SK-N-SH (cell line): ENCODE measurements at regions not wholly inside any gene's neighbourhood (a gene's known extent, or its start where the extent isn't known, plus 50 kb on each side); places are given as distances from the start of the nearest gene placed in this dataset.

ENCODE experiments used
- CTCF ChIA-PET: fragments of 300-600, 350-600 bp; formaldehyde crosslinking; extraction: SDS; loops from one replicate; lab custom pipeline; 2021; lab: Yijun Ruan, JAX
- POLR2A ChIA-PET: fragments of 350-600 bp; sonication (Branson Sonifier 250); formaldehyde crosslinking; extraction: SDS; loops from one replicate; lab custom pipeline; 2020; ENCODE audit warnings: antibody characterized with exemption, inconsistent platforms; lab: Yijun Ruan, JAX
- DNase-seq: peaks from one replicate; pipeline ENCODE4 v3.0.0; 2012
- H2AFZ ChIP-seq: fragments of 200-600 bp; sonication (generic); 2 replicates; pipeline ENCODE4 v1.8.1; 2016; ENCODE audit warnings: antibody characterized with exemption, mild to moderate bottlenecking, low read depth
- H3F3A ChIP-seq: fragments of 200-600 bp; sonication (generic); replicated peaks from 2 replicates; pipeline ENCODE3; 2016; ENCODE audit warnings: antibody characterized with exemption, mild to moderate bottlenecking; ENCODE audit not compliant: insufficient read depth
- H3K27ac ChIP-seq, 2 experiments: fragments of 200-500 bp in 1 of 2; fragments of 200-600 bp in 1 of 2; sonication (Bioruptor generic) in 1 of 2; sonication (generic), shearing (Covaris generic) in 1 of 2; 2 replicates each; pipeline versions ENCODE4 v1.5.1 to v1.6.1; 2014 to 2016; ENCODE audit warnings: low read depth in 2 of 2, inconsistent platforms in 1 of 2, low read length in 1 of 2, mild to moderate bottlenecking in 1 of 2, mixed read lengths in 1 of 2
- H3K27me3 ChIP-seq: fragments of 200-600 bp; sonication (generic), shearing (Covaris generic); 2 replicates; pipeline ENCODE4 v1.6.1; 2016; ENCODE audit warnings: mixed run types; ENCODE audit not compliant: insufficient read depth
- H3K36me3 ChIP-seq, 2 experiments: fragments of 200-500 bp in 1 of 2; fragments of 200-600 bp in 1 of 2; sonication (Bioruptor generic) in 1 of 2; sonication (generic) in 1 of 2; replicated peaks in 1 of 2; 2 replicates each; pipeline versions ENCODE3 to v1.5.1; 2014 to 2016; ENCODE audit warnings: low read length in 1 of 2, mild to moderate bottlenecking in 1 of 2; ENCODE audit not compliant: insufficient read depth in 2 of 2, control insufficient read depth in 1 of 2
- H3K4me1 ChIP-seq, 2 experiments: fragments of 200-500 bp in 1 of 2; fragments of 200-600 bp in 1 of 2; sonication (Bioruptor generic) in 1 of 2; sonication (generic), shearing (Covaris generic) in 1 of 2; 2 replicates each; pipeline versions ENCODE4 v1.5.1 to v1.6.1; 2014 to 2016; ENCODE audit warnings: low read depth in 1 of 2, low read length in 1 of 2, mixed run types in 1 of 2; ENCODE audit not compliant: insufficient read depth in 2 of 2, control insufficient read depth in 1 of 2
- H3K4me2 ChIP-seq: fragments of 200-600 bp; sonication (generic), shearing (Covaris generic); 2 replicates; pipeline ENCODE4 v1.6.1; 2017; ENCODE audit warnings: mixed run types
- H3K4me3 ChIP-seq, 2 experiments: fragments of 200-500 bp in 1 of 2; fragments of 200-600 bp in 1 of 2; sonication (Bioruptor generic) in 1 of 2; sonication (generic), shearing (Covaris generic) in 1 of 2; 2 replicates each; pipeline versions ENCODE4 v1.5.1 to v1.8.1; 2014 to 2016; ENCODE audit warnings: low read depth in 2 of 2, inconsistent platforms in 1 of 2, low read length in 1 of 2, mild to moderate bottlenecking in 1 of 2, mixed read lengths in 1 of 2, moderate library complexity in 1 of 2
- H3K79me2 ChIP-seq: fragments of 200-600 bp; sonication (generic); 2 replicates; pipeline ENCODE4 v1.8.1; 2017; ENCODE audit warnings: mild to moderate bottlenecking; ENCODE audit not compliant: insufficient read depth
- H3K9ac ChIP-seq: fragments of 200-600 bp; sonication (generic); 2 replicates; pipeline ENCODE4 v1.6.1; 2017; ENCODE audit warnings: mixed run types
- H3K9me2 ChIP-seq: fragments of 200-600 bp; sonication (generic); 2 replicates; pipeline ENCODE4 v1.6.1; 2017; ENCODE audit warnings: mixed run types
- H3K9me3 ChIP-seq: fragments of 200-600 bp; sonication (generic); 2 replicates; pipeline ENCODE4 v1.6.1; 2017; ENCODE audit warnings: mixed run types, mild to moderate bottlenecking, moderate library complexity
- H4K20me1 ChIP-seq: fragments of 200-600 bp; sonication (generic); 2 replicates; pipeline ENCODE4 v1.6.1; 2017; ENCODE audit warnings: mild to moderate bottlenecking, mixed run types; ENCODE audit not compliant: insufficient read depth
- CHD2 ChIP-seq: fragments of 150-350 bp; IDR thresholded peaks from 2 replicates; pipeline ENCODE4 v1.6.1; 2018; ENCODE audit warnings: low read length; ENCODE audit not compliant: partially characterized antibody
- ELF1 ChIP-seq: IDR thresholded peaks from 2 replicates; pipeline ENCODE4 v1.4.0; 2012
- EZH2phosphoT487 ChIP-seq: fragments of 200-600 bp; sonication (generic); IDR thresholded peaks from 2 replicates; pipeline ENCODE4 v1.6.1; 2017; ENCODE audit warnings: low read depth, mixed run types, mild to moderate bottlenecking, antibody characterized with exemption, moderate library complexity, borderline replicate concordance
- FOSL2 ChIP-seq: IDR thresholded peaks from 2 replicates; pipeline ENCODE4 v1.4.0; 2012; ENCODE audit warnings: low read depth, mild to moderate bottlenecking, moderate library complexity, borderline replicate concordance
- FOXJ3 ChIP-seq: sonication (generic); formaldehyde crosslinking; IDR thresholded peaks from 2 replicates; pipeline ENCODE4 v1.5.1; 2020; ENCODE audit warnings: mild to moderate bottlenecking, missing genetic modification reagents
- GATA2 ChIP-seq: sonication (generic); formaldehyde crosslinking; IDR thresholded peaks from 2 replicates; pipeline ENCODE4 v1.5.0; 2020; ENCODE audit warnings: mild to moderate bottlenecking, missing genetic modification reagents
- JUND ChIP-seq: IDR thresholded peaks from 2 replicates; pipeline ENCODE4 v1.4.0; 2012
- NFIC ChIP-seq: IDR thresholded peaks from 2 replicates; pipeline ENCODE4 v1.4.0; 2012; ENCODE audit warnings: borderline replicate concordance
- POLR2AphosphoS5 ChIP-seq: IDR thresholded peaks from 2 replicates; pipeline ENCODE4 v1.6.1; 2012; ENCODE audit warnings: low read depth, low read length
- RAD21 ChIP-seq: IDR thresholded peaks from 2 replicates; pipeline ENCODE4 v1.6.1; 2012; ENCODE audit warnings: mild to moderate bottlenecking, low read length
- RFX5 ChIP-seq: IDR thresholded peaks from 2 replicates; pipeline ENCODE4 v1.6.1; 2012; ENCODE audit warnings: mild to moderate bottlenecking, improper control_type of control experiment, low read length
- RXRA ChIP-seq: IDR thresholded peaks from 2 replicates; pipeline ENCODE4 v1.4.0; 2012; ENCODE audit warnings: low read depth, mild to moderate bottlenecking, borderline replicate concordance
- SIN3A ChIP-seq: IDR thresholded peaks from 2 replicates; pipeline ENCODE4 v1.6.1; 2012; ENCODE audit warnings: low read depth, mild to moderate bottlenecking, low read length, moderate library complexity, borderline replicate concordance
- TAF1 ChIP-seq: IDR thresholded peaks from 2 replicates; pipeline ENCODE4 v1.6.1; 2012; ENCODE audit warnings: low read depth, mild to moderate bottlenecking, low read length, moderate library complexity, borderline replicate concordance
- TCF12 ChIP-seq: IDR thresholded peaks from 2 replicates; pipeline ENCODE4 v1.4.0; 2012
- YY1 ChIP-seq: IDR thresholded peaks from 2 replicates; pipeline ENCODE4 v1.4.0; 2012; ENCODE audit warnings: low read depth, mild to moderate bottlenecking
- WGBS: methylation state at CpG from one replicate; pipeline ENCODE4 v1.1.6; 2017; ENCODE audit warnings: low lambda C conversion rate; 5-methylcytosine and 5-hydroxymethylcytosine counted together
- TF ChIP-seq, protein P1 (sequence below): IDR thresholded peaks from 2 replicates; pipeline ENCODE4 v1.4.0; 2012; ENCODE audit warnings: low read depth, borderline replicate concordance
- TF ChIP-seq, protein P2 (sequence below): IDR thresholded peaks from 2 replicates; pipeline ENCODE4; 2012
- TF ChIP-seq, protein P3 (sequence below): fragments of 200-600 bp; sonication (generic); IDR thresholded peaks from 2 replicates; pipeline ENCODE4 v1.6.1; 2017; ENCODE audit warnings: antibody characterized with exemption, mild to moderate bottlenecking, moderate library complexity
- TF ChIP-seq, protein P4 (sequence below): fragments of 150-350 bp; IDR thresholded peaks from 2 replicates; pipeline ENCODE4 v1.6.1; 2016; ENCODE audit warnings: mild to moderate bottlenecking, low read depth, low read length

DNA sequence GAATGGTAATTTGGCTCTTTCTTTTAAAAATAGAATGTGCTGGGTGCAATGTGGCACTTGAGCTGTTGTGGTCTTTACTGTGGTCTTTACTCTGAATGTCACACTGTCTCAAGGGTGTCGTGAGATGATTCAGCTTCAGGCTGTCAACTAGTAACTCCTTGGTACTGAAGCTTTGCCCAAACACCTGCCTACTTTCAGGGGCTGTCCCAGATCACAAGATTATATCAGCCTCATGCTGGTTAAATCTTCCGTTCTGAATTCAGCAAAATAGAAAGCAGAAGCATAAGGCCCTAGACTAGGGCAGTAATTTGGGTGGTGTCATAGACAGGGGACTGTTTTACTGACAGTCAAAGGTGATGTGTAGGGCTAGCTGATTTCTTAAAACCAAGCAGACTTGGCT, 110.9 kb downstream of the BAMBI start:
- H3K9ac ChIP-seq, result no peak overlapping the region
- H3K4me1 ChIP-seq, result peaks cover 0 to 4% of the 10 kb centered on the region in 2 experiments; a peak in 1 of 4 replicates
- ChIA-PET POLR2A (no interaction called here), CTCF (no interaction called here)
- no peak for DNase-seq
- H3K27me3 ChIP-seq, result peaks cover 10% of the 10 kb centered on the region; the same call in 1 of the 2 replicates
- H2AFZ ChIP-seq, result no peak overlapping the region
- H4K20me1 ChIP-seq, result no peaks in the 10 kb centered on the region
- H3K27ac ChIP-seq, result no peak overlapping the region
- H3K36me3 ChIP-seq, result no peaks in the 10 kb centered on the region
- H3F3A ChIP-seq, result no peaks in the 10 kb centered on the region
- no peak overlapping the region for H3K4me2 ChIP-seq
- 21% methylated on average over 2 of the region's 2 CpGs for WGBS
- TF ChIP-seq RAD21 (no peak), ELF1 (no peak), EZH2phosphoT487 (no peak), JUND (no peak), FOSL2 (no peak), TCF12 (no peak), CHD2 (no peak), NFIC (no peak), TAF1 (no peak)
- TF ChIP-seq, protein P1, sequence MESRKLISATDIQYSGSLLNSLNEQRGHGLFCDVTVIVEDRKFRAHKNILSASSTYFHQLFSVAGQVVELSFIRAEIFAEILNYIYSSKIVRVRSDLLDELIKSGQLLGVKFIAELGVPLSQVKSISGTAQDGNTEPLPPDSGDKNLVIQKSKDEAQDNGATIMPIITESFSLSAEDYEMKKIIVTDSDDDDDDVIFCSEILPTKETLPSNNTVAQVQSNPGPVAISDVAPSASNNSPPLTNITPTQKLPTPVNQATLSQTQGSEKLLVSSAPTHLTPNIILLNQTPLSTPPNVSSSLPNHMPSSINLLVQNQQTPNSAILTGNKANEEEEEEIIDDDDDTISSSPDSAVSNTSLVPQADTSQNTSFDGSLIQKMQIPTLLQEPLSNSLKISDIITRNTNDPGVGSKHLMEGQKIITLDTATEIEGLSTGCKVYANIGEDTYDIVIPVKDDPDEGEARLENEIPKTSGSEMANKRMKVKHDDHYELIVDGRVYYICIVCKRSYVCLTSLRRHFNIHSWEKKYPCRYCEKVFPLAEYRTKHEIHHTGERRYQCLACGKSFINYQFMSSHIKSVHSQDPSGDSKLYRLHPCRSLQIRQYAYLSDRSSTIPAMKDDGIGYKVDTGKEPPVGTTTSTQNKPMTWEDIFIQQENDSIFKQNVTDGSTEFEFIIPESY, result no peak
- H3K79me2 ChIP-seq, result no peaks in the 10 kb centered on the region
- H3K4me3 ChIP-seq, result no peak overlapping the region
- H3K9me2 ChIP-seq, result no peaks in the 10 kb centered on the region
- H3K9me3 ChIP-seq, result no peaks in the 10 kb centered on the region

DNA sequence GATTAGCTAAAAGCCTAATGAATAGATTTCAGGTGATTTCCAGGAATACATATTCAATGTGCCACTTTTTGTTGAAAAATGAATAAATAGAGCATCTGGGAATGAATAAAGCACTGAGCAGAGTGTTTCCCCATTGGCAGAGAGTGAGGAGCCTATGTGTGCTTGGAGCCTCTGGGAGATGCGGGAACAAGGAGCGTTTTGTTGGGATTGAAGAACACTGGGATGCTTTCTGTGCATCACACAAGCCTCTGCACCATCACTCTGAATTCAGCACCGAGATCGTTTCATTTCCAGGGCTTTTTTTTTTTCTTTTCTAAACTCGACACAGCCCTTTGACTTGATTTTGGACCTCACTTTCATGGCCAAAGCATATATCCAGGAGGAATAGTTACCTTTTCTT, 111.4 kb downstream of the BAMBI start:
- H3F3A ChIP-seq, result no peaks in the 10 kb centered on the region
- ChIA-PET CTCF (interaction anchor here (1.0 kb wide), 1 partner anchor 15 kb away, joined by 3 read pairs; no protein-coding TSS in a partner anchor), POLR2A (no interaction called here)
- no peak overlapping the region for H3K4me3 ChIP-seq
- no peaks in the 10 kb centered on the region for H3K36me3 ChIP-seq
- no peak overlapping the region for H2AFZ ChIP-seq
- H3K4me2 ChIP-seq, result no peak overlapping the region
- no peak overlapping the region for H3K9ac ChIP-seq
- no peak overlapping the region for H3K27ac ChIP-seq
- TF ChIP-seq, protein P2, sequence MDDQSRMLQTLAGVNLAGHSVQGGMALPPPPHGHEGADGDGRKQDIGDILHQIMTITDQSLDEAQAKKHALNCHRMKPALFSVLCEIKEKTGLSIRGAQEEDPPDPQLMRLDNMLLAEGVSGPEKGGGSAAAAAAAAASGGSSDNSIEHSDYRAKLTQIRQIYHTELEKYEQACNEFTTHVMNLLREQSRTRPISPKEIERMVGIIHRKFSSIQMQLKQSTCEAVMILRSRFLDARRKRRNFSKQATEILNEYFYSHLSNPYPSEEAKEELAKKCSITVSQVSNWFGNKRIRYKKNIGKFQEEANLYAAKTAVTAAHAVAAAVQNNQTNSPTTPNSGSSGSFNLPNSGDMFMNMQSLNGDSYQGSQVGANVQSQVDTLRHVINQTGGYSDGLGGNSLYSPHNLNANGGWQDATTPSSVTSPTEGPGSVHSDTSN, result no peak
- TF ChIP-seq RXRA (no peak), SIN3A (no peak), EZH2phosphoT487 (no peak), FOXJ3 (CRISPR knock-in tag) (no peak), JUND (no peak), ELF1 (no peak), TAF1 (no peak), TCF12 (no peak), GATA2 (CRISPR knock-in tag) (no peak), RAD21 (no peak), CHD2 (no peak), RFX5 (no peak), POLR2AphosphoS5 (no peak), YY1 (no peak), NFIC (no peak)
- TF ChIP-seq, protein P3, sequence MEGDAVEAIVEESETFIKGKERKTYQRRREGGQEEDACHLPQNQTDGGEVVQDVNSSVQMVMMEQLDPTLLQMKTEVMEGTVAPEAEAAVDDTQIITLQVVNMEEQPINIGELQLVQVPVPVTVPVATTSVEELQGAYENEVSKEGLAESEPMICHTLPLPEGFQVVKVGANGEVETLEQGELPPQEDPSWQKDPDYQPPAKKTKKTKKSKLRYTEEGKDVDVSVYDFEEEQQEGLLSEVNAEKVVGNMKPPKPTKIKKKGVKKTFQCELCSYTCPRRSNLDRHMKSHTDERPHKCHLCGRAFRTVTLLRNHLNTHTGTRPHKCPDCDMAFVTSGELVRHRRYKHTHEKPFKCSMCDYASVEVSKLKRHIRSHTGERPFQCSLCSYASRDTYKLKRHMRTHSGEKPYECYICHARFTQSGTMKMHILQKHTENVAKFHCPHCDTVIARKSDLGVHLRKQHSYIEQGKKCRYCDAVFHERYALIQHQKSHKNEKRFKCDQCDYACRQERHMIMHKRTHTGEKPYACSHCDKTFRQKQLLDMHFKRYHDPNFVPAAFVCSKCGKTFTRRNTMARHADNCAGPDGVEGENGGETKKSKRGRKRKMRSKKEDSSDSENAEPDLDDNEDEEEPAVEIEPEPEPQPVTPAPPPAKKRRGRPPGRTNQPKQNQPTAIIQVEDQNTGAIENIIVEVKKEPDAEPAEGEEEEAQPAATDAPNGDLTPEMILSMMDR, result no peak
- TF ChIP-seq, protein P4, sequence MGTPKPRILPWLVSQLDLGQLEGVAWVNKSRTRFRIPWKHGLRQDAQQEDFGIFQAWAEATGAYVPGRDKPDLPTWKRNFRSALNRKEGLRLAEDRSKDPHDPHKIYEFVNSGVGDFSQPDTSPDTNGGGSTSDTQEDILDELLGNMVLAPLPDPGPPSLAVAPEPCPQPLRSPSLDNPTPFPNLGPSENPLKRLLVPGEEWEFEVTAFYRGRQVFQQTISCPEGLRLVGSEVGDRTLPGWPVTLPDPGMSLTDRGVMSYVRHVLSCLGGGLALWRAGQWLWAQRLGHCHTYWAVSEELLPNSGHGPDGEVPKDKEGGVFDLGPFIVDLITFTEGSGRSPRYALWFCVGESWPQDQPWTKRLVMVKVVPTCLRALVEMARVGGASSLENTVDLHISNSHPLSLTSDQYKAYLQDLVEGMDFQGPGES, result no peak
- H3K9me2 ChIP-seq, result no peaks in the 10 kb centered on the region
- peaks cover 0 to 4% of the 10 kb centered on the region in 2 experiments; a peak in 1 of 4 replicates for H3K4me1 ChIP-seq
- WGBS, result 76% methylated on average over 5 of the region's 5 CpGs
- no peak for DNase-seq
- H3K9me3 ChIP-seq, result no peaks in the 10 kb centered on the region
- no peaks in the 10 kb centered on the region for H3K79me2 ChIP-seq
- H4K20me1 ChIP-seq, result no peaks in the 10 kb centered on the region
- peaks cover 10% of the 10 kb centered on the region; the same call in 1 of the 2 replicates for H3K27me3 ChIP-seq
